WTC11 (cell line): ENCODE measurements at regions not wholly inside any gene's neighbourhood (a gene's known extent, or its start where the extent isn't known, plus 50 kb on each side); places are given as distances from the start of the nearest gene placed in this dataset.

Source experiments
- ATAC-seq: fragments of 200-7000 bp; cut with Tn5 transposase; 2 replicates; pipeline ENCODE4 v1.10.0; 2021; ENCODE audit warnings: mild to moderate bottlenecking, moderate library complexity
- CTCF ChIA-PET: fragments of 300-600 bp; sonication (Branson Sonifier 250); formaldehyde crosslinking; loops from one replicate; lab custom pipeline; 2021; ENCODE audit warnings: antibody characterized with exemption; lab: Charles Lee
- POLR2A ChIA-PET: fragments of 350-600 bp; sonication (Branson Sonifier 250); formaldehyde crosslinking; loops from one replicate; lab custom pipeline; 2021; ENCODE audit warnings: antibody characterized with exemption; lab: Charles Lee
- DNase-seq: peaks from one replicate; pipeline ENCODE4 v3.0.0; 2021; ENCODE audit warnings: low spot score
- H3K27ac Mint-ChIP-seq: 2 replicates; pipeline ENCODE4 v1.8.0; 2021; ENCODE audit warnings: mixed read lengths
- H3K27me3 Mint-ChIP-seq: 2 replicates; pipeline ENCODE4 v1.8.0; 2021; ENCODE audit warnings: low read depth, mild to moderate bottlenecking, moderate library complexity, mixed read lengths
- H3K36me3 Mint-ChIP-seq: 2 replicates; pipeline ENCODE4 v1.8.0; 2021; ENCODE audit warnings: mixed read lengths
- H3K4me1 Mint-ChIP-seq: 2 replicates; pipeline ENCODE4 v1.8.0; 2022; ENCODE audit warnings: mixed read lengths
- H3K4me3 Mint-ChIP-seq: 2 replicates; pipeline ENCODE4 v1.8.0; 2021; ENCODE audit warnings: mild to moderate bottlenecking, moderate library complexity, mixed read lengths
- H3K9me3 Mint-ChIP-seq: 2 replicates; pipeline ENCODE4 v1.8.0; 2021; ENCODE audit warnings: mixed read lengths
- FOXJ3 ChIP-seq: sonication (generic); formaldehyde crosslinking; IDR thresholded peaks from 2 replicates; pipeline ENCODE4 v1.9.0; 2021; ENCODE audit warnings: missing genetic modification reagents, mild to moderate bottlenecking, borderline replicate concordance
- FOXP1 ChIP-seq: sonication (generic); formaldehyde crosslinking; IDR thresholded peaks from 2 replicates; pipeline ENCODE4 v1.8.0; 2022; ENCODE audit warnings: missing genetic modification reagents, mild to moderate bottlenecking, moderate library complexity, borderline replicate concordance
- GTF2I ChIP-seq: fragments of 250-450 bp; sonication (Bioruptor Pico); conservative IDR thresholded peaks from 2 replicates; pipeline ENCODE4 v1.4.0; 2021; ENCODE audit warnings: mild to moderate bottlenecking
- NFE2L1 ChIP-seq: sonication (generic); formaldehyde crosslinking; IDR thresholded peaks from 2 replicates; pipeline ENCODE4 v1.8.1; 2023; ENCODE audit warnings: missing genetic modification reagents
- NR1H2 ChIP-seq: sonication (generic); formaldehyde crosslinking; IDR thresholded peaks from 2 replicates; pipeline ENCODE4 v1.9.0; 2021; ENCODE audit warnings: mild to moderate bottlenecking, moderate library complexity, missing genetic modification reagents
- RELA ChIP-seq: sonication (generic); formaldehyde crosslinking; IDR thresholded peaks from 2 replicates; pipeline ENCODE4 v1.8.1; 2022; ENCODE audit warnings: missing genetic modification reagents, mild to moderate bottlenecking, borderline replicate concordance
- ZNF423 ChIP-seq: fragments of 250-450 bp; sonication (Bioruptor Pico); IDR thresholded peaks from 2 replicates; pipeline ENCODE4 v2.1.2; 2022; ENCODE audit warnings: mild to moderate bottlenecking, moderate library complexity
- TF ChIP-seq, protein P1 (sequence below): sonication (generic); formaldehyde crosslinking; IDR thresholded peaks from 2 replicates; pipeline ENCODE4 v1.8.1; 2023; ENCODE audit warnings: mild to moderate bottlenecking, missing genetic modification reagents, borderline replicate concordance
- TF ChIP-seq, protein P2 (sequence below): sonication (generic); formaldehyde crosslinking; IDR thresholded peaks from 2 replicates; pipeline ENCODE4 v1.8.1; 2023; ENCODE audit warnings: mild to moderate bottlenecking, missing genetic modification reagents, moderate library complexity
- TF ChIP-seq, protein P3 (sequence below): sonication (generic); formaldehyde crosslinking; IDR thresholded peaks from 2 replicates; pipeline ENCODE4 v1.8.1; 2022; ENCODE audit warnings: low read depth, missing genetic modification reagents, borderline replicate concordance
- TF ChIP-seq, protein P4 (sequence below): sonication (generic); formaldehyde crosslinking; conservative IDR thresholded peaks from 2 replicates; pipeline ENCODE4 v1.8.1; 2023; ENCODE audit warnings: mild to moderate bottlenecking, low read depth, missing genetic modification reagents, moderate library complexity
- TF ChIP-seq, protein P5 (sequence below): sonication (generic); formaldehyde crosslinking; IDR thresholded peaks from 2 replicates; pipeline ENCODE4 v1.8.0; 2022; ENCODE audit warnings: mild to moderate bottlenecking, missing genetic modification reagents
- TF ChIP-seq, protein P6 (sequence below): fragments of 250-450 bp; sonication (Bioruptor Pico); IDR thresholded peaks from 2 replicates; pipeline ENCODE4 v1.9.0; 2021; ENCODE audit warnings: moderate library complexity, mild to moderate bottlenecking, inconsistent platforms, borderline replicate concordance
- TF ChIP-seq, protein P7 (sequence below): fragments of 250-450 bp; sonication (Bioruptor Pico); IDR thresholded peaks from 2 replicates; pipeline ENCODE4 v1.9.0; 2021; ENCODE audit warnings: mild to moderate bottlenecking
- TF ChIP-seq, protein P8 (sequence below): fragments of 250-450 bp; sonication (Bioruptor Pico); conservative IDR thresholded peaks from 2 replicates; pipeline ENCODE4 v1.9.0; 2021; ENCODE audit warnings: mild to moderate bottlenecking

DNA sequence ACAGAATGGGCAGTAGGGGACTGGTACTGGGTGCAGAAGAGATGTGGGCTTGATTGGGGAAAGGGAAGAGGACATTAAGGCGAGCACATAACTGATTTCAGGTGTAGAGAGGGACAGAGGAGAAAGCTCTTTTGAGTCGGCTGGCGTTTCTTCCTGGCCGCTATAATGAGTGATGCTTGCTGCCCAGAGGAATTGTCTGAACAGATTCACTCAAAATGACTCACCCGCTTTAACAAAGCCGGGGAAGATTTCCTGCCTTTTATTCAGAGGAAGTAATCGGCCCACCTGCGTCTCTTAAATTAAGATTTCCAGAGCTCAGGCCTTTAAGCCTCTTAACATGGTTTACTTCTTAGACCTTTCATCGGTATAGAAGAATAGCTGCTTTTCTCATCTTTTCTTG lies 102.1 kb upstream of the AP1S2 start (continued):
- TF ChIP-seq, protein P1, sequence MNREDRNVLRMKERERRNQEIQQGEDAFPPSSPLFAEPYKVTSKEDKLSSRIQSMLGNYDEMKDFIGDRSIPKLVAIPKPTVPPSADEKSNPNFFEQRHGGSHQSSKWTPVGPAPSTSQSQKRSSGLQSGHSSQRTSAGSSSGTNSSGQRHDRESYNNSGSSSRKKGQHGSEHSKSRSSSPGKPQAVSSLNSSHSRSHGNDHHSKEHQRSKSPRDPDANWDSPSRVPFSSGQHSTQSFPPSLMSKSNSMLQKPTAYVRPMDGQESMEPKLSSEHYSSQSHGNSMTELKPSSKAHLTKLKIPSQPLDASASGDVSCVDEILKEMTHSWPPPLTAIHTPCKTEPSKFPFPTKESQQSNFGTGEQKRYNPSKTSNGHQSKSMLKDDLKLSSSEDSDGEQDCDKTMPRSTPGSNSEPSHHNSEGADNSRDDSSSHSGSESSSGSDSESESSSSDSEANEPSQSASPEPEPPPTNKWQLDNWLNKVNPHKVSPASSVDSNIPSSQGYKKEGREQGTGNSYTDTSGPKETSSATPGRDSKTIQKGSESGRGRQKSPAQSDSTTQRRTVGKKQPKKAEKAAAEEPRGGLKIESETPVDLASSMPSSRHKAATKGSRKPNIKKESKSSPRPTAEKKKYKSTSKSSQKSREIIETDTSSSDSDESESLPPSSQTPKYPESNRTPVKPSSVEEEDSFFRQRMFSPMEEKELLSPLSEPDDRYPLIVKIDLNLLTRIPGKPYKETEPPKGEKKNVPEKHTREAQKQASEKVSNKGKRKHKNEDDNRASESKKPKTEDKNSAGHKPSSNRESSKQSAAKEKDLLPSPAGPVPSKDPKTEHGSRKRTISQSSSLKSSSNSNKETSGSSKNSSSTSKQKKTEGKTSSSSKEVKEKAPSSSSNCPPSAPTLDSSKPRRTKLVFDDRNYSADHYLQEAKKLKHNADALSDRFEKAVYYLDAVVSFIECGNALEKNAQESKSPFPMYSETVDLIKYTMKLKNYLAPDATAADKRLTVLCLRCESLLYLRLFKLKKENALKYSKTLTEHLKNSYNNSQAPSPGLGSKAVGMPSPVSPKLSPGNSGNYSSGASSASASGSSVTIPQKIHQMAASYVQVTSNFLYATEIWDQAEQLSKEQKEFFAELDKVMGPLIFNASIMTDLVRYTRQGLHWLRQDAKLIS (CRISPR knock-in tag), result no peak
- no peak for TF ChIP-seq RELA (CRISPR knock-in tag)
- no peak for TF ChIP-seq ZNF423 (CRISPR knock-in tag)

DNA sequence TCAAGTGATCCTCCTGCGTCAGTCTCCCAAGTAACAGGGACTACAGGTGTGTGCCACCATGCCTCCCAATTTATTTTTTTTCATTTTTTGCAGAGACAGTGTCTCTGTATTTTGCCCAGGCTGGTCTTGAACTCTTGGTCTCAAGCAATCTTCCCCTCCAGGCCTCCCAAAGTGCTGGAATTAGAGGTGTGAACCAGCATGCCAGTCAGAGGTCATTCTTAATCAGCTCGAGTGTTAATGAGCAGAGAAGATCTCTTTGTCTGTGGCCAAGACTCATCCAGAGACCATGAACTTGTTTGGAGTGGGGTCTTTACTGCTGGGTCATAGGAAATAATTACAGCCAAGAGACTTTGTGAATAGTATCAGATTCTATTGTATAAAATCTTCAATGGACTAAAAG lies 99.2 kb upstream of the AP1S2 start:
- H3K4me3 Mint-ChIP-seq, result no peak overlapping the region
- H3K27ac Mint-ChIP-seq, result no peak overlapping the region
- POLR2A ChIA-PET, result no interaction called here
- H3K4me1 Mint-ChIP-seq, result peaks cover 27% of the 10 kb centered on the region
- DNase-seq, result no peak
- no peaks in the 10 kb centered on the region for H3K27me3 Mint-ChIP-seq
- no peaks in the 10 kb centered on the region for H3K36me3 Mint-ChIP-seq
- ATAC-seq, result no peak
- CTCF ChIA-PET, result no interaction called here
- peaks cover 10% of the 10 kb centered on the region for H3K9me3 Mint-ChIP-seq
- TF ChIP-seq, protein P1 (CRISPR knock-in tag), result no peak
- TF ChIP-seq FOXP1 (CRISPR knock-in tag), result no peak
- TF ChIP-seq NR1H2 (CRISPR knock-in tag), result no peak
- TF ChIP-seq, protein P2, sequence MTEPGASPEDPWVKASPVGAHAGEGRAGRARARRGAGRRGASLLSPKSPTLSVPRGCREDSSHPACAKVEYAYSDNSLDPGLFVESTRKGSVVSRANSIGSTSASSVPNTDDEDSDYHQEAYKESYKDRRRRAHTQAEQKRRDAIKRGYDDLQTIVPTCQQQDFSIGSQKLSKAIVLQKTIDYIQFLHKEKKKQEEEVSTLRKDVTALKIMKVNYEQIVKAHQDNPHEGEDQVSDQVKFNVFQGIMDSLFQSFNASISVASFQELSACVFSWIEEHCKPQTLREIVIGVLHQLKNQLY (CRISPR knock-in tag), result no peak
- TF ChIP-seq, protein P3, sequence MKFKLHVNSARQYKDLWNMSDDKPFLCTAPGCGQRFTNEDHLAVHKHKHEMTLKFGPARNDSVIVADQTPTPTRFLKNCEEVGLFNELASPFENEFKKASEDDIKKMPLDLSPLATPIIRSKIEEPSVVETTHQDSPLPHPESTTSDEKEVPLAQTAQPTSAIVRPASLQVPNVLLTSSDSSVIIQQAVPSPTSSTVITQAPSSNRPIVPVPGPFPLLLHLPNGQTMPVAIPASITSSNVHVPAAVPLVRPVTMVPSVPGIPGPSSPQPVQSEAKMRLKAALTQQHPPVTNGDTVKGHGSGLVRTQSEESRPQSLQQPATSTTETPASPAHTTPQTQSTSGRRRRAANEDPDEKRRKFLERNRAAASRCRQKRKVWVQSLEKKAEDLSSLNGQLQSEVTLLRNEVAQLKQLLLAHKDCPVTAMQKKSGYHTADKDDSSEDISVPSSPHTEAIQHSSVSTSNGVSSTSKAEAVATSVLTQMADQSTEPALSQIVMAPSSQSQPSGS, result no peak
- TF ChIP-seq GTF2I, result no peak
- no peak for TF ChIP-seq NFE2L1 (CRISPR knock-in tag)
- TF ChIP-seq, protein P4, sequence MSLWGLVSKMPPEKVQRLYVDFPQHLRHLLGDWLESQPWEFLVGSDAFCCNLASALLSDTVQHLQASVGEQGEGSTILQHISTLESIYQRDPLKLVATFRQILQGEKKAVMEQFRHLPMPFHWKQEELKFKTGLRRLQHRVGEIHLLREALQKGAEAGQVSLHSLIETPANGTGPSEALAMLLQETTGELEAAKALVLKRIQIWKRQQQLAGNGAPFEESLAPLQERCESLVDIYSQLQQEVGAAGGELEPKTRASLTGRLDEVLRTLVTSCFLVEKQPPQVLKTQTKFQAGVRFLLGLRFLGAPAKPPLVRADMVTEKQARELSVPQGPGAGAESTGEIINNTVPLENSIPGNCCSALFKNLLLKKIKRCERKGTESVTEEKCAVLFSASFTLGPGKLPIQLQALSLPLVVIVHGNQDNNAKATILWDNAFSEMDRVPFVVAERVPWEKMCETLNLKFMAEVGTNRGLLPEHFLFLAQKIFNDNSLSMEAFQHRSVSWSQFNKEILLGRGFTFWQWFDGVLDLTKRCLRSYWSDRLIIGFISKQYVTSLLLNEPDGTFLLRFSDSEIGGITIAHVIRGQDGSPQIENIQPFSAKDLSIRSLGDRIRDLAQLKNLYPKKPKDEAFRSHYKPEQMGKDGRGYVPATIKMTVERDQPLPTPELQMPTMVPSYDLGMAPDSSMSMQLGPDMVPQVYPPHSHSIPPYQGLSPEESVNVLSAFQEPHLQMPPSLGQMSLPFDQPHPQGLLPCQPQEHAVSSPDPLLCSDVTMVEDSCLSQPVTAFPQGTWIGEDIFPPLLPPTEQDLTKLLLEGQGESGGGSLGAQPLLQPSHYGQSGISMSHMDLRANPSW (CRISPR knock-in tag), result no peak
- TF ChIP-seq, protein P5, sequence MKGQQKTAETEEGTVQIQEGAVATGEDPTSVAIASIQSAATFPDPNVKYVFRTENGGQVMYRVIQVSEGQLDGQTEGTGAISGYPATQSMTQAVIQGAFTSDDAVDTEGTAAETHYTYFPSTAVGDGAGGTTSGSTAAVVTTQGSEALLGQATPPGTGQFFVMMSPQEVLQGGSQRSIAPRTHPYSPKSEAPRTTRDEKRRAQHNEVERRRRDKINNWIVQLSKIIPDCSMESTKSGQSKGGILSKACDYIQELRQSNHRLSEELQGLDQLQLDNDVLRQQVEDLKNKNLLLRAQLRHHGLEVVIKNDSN, result no peak
- TF ChIP-seq, protein P6, sequence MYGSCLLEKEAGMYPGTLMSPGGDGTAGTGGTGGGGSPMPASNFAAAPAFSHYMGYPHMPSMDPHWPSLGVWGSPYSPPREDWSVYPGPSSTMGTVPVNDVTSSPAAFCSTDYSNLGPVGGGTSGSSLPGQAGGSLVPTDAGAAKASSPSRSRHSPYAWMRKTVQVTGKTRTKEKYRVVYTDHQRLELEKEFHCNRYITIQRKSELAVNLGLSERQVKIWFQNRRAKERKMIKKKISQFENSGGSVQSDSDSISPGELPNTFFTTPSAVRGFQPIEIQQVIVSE (CRISPR knock-in tag), result no peak
- TF ChIP-seq FOXJ3 (CRISPR knock-in tag), result no peak
- TF ChIP-seq, protein P7, sequence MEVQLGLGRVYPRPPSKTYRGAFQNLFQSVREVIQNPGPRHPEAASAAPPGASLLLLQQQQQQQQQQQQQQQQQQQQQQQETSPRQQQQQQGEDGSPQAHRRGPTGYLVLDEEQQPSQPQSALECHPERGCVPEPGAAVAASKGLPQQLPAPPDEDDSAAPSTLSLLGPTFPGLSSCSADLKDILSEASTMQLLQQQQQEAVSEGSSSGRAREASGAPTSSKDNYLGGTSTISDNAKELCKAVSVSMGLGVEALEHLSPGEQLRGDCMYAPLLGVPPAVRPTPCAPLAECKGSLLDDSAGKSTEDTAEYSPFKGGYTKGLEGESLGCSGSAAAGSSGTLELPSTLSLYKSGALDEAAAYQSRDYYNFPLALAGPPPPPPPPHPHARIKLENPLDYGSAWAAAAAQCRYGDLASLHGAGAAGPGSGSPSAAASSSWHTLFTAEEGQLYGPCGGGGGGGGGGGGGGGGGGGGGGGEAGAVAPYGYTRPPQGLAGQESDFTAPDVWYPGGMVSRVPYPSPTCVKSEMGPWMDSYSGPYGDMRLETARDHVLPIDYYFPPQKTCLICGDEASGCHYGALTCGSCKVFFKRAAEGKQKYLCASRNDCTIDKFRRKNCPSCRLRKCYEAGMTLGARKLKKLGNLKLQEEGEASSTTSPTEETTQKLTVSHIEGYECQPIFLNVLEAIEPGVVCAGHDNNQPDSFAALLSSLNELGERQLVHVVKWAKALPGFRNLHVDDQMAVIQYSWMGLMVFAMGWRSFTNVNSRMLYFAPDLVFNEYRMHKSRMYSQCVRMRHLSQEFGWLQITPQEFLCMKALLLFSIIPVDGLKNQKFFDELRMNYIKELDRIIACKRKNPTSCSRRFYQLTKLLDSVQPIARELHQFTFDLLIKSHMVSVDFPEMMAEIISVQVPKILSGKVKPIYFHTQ (CRISPR knock-in tag), result no peak
- TF ChIP-seq, protein P8, sequence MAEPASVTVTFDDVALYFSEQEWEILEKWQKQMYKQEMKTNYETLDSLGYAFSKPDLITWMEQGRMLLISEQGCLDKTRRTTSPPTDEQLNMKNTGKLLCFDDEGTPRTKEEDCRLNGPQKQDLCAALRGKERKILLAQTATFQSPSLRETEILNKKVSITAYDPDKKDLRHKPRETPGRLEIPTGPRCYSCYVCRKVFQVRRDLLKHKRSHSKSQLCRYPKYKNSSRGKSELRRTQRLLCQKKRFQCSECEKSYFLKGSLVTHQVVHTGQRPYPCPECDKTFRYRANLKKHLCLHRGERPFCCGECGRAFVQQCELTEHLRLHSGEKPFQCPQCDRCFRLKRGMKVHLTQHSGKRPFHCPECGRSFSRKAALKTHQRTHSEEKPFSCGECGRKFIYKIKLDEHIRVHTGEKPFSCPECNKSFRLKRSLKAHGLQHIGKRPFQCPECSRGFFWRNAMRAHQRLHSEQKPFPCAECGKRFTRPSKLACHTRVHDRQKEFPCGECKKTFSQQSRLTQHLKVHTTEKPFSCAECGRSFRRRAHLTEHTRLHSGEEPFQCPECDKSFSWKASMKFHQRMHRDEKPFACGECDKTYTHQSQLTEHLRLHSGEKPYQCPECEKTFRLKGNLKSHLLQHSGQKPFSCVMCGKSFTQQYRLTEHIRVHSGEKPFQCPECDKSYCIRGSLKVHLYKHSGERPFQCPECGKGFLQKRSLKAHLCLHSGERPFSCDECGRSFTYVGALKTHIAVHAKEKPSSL (CRISPR knock-in tag), result no peak
